C1 segment of cervical spinal cord (tissue), 14 donors: ENCODE measurements at regions not wholly inside any gene's neighbourhood (a gene's known extent, or its start where the extent isn't known, plus 50 kb on each side); places are given as distances from the start of the nearest gene placed in this dataset.
A peak's percentile ranks its signal among the peaks of the same experiment; 100 is the strongest.

Source experiments
- DNase-seq, 14 donors: peaks; one replicate each; lab custom pipeline; 2025; lab: John Stamatoyannopoulos, UW

- no peak for DNase-seq
Measured at GRCh38 chr2:106629981-106630380, 142.8 kb downstream of the CD8B2 start.

- DNase-seq, result no peak
Measured at GRCh38 chr2:106631281-106631680, 144.1 kb downstream of the CD8B2 start.

- DNase-seq, result peak in 1 of 14 donors; percentile 2
Measured at GRCh38 chr2:106638043-106638442, 150.9 kb downstream of the CD8B2 start.

GRCh38 chr2:106638580-106638979 is 151.4 kb downstream of the CD8B2 start:
- no peak for DNase-seq

GRCh38 chr2:106642679-106643078 is 155.5 kb downstream of the CD8B2 start:
- no peak for DNase-seq

GRCh38 chr2:106644623-106645022 is 157.5 kb downstream of the CD8B2 start:
- no peak for DNase-seq

- DNase-seq, result no peak
Measured at GRCh38 chr2:106646605-106647004, 159.4 kb downstream of the CD8B2 start.

GRCh38 chr2:106649306-106649705 is 162.1 kb downstream of the CD8B2 start:
- DNase-seq, result no peak

GRCh38 chr2:106653465-106653864 is 166.3 kb downstream of the CD8B2 start:
- DNase-seq, result no peak

GRCh38 chr2:106658616-106659015 is 171.5 kb downstream of the CD8B2 start:
- no peak for DNase-seq

- no peak for DNase-seq
Measured at GRCh38 chr2:106664669-106665068, 177.5 kb downstream of the CD8B2 start.

- no peak for DNase-seq
Measured at GRCh38 chr2:106667478-106668070, 180.4 kb downstream of the CD8B2 start.

- no peak for DNase-seq
Measured at GRCh38 chr2:106685180-106685897, 198.2 kb downstream of the CD8B2 start.

GRCh38 chr2:106686814-106687213 is 199.2 kb downstream of the ST6GAL2 start:
- no peak for DNase-seq

GRCh38 chr2:106694964-106695470 is 190.9 kb downstream of the ST6GAL2 start:
- DNase-seq, result no peak

GRCh38 chr2:106695919-106696318 is 190.0 kb downstream of the ST6GAL2 start:
- DNase-seq, result no peak

GRCh38 chr2:106700616-106701015 is 185.4 kb downstream of the ST6GAL2 start:
- no peak for DNase-seq

- DNase-seq, result no peak
Measured at GRCh38 chr2:106701203-106702022, 184.6 kb downstream of the ST6GAL2 start.

- DNase-seq, result no peak
Measured at GRCh38 chr2:106703161-106703560, 182.8 kb downstream of the ST6GAL2 start.

GRCh38 chr2:106704798-106705197 is 181.2 kb downstream of the ST6GAL2 start:
- DNase-seq, result no peak

GRCh38 chr2:106705877-106706276 is 180.1 kb downstream of the ST6GAL2 start:
- no peak for DNase-seq

GRCh38 chr2:106706283-106706682 is 179.7 kb downstream of the ST6GAL2 start:
- no peak for DNase-seq
